NCI-H187 (cell line): ENCODE measurements at regions not wholly inside any gene's neighbourhood (a gene's known extent, or its start where the extent isn't known, plus 50 kb on each side); places are given as distances from the start of the nearest gene placed in this dataset.

ENCODE experiments used
- DNase-seq, 2 experiments: peaks; one replicate each; lab custom pipeline; 2025; lab: John Stamatoyannopoulos, UW

GRCh38 chr3:178152031-178152806, 384.0 kb upstream of the KCNMB2 start:
- no peak for DNase-seq

- no peak for DNase-seq
These were observed 383.2 kb upstream of the KCNMB2 start for GRCh38 chr3:178152988-178153387.

- no peak for DNase-seq
These were observed 380.7 kb upstream of the KCNMB2 start for GRCh38 chr3:178155521-178155920.

DNA sequence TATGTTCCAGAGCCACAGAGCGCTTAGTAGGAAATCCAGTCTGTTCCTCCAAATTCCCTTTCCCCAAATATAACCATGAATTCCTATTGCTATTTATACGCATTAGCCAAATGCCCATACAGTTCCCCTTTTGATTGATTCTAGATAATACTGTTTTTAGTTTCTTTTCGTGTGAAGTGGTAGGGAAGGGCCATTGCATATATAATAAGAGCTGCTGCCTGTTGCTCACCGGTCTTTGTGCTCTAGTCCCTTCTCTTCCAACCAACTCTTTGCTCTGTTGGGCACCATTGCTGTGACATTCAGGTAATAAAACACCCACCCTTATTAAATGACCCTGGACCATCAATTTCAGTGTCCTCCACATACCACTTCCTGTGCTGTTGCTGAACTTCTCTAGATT, 379.9 kb upstream of the KCNMB2 start:
- DNase-seq, result no peak

GRCh38 chr3:178159691-178160220, 376.5 kb upstream of the KCNMB2 start:
- DNase-seq, result no peak

- DNase-seq, result no peak
These were observed 366.8 kb upstream of the KCNMB2 start for GRCh38 chr3:178169421-178169820.

- DNase-seq, result no peak
These were observed 365.3 kb upstream of the KCNMB2 start for GRCh38 chr3:178170698-178171535.

DNA sequence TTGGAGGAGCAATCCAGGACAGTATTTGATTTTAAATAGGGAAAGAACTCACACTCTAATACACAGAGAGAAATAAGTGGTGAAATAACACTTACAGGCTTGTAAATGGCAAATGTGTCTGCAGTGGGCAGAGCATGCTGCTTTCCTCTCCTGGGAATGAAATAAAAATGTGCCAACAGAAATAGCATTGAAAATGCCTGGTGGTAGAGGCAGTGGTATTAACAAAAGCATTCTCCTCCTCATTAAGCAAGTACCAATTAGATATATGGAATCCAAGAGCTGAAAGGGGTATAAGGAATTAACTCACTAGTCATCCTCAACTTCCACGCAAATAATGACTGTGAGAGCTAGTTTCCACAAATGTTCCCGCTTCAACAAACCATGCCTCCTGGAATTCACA, 364.1 kb upstream of the KCNMB2 start:
- DNase-seq, result no peak

GRCh38 chr3:178174201-178174915, 361.9 kb upstream of the KCNMB2 start:
- DNase-seq, result no peak

GRCh38 chr3:178181088-178181487, 355.1 kb upstream of the KCNMB2 start:
- DNase-seq, result no peak

GRCh38 chr3:178181784-178182183, 354.5 kb upstream of the KCNMB2 start:
- no peak for DNase-seq

DNA sequence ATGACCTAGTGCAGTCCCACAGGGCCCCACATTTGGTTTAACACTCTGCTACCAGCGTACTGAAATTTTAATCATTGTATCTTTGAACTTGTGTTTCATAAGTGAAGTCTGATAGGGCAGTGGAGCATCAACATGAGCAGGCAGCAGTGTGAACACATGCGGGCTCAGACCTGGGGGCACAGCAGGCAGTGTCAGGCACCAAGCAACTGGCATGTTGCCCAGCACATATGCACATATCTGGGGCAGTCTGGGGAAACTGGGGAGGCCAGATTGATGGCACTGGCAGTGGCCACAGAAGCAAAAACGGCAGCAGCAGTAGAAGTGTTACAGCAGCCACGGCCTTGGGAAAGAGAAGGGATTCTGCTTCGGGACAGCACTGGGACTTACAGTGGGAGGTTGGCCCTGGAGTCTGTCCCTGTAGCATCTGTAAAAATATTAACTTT, 353.9 kb upstream of the KCNMB2 start:
- DNase-seq, result no peak

DNA sequence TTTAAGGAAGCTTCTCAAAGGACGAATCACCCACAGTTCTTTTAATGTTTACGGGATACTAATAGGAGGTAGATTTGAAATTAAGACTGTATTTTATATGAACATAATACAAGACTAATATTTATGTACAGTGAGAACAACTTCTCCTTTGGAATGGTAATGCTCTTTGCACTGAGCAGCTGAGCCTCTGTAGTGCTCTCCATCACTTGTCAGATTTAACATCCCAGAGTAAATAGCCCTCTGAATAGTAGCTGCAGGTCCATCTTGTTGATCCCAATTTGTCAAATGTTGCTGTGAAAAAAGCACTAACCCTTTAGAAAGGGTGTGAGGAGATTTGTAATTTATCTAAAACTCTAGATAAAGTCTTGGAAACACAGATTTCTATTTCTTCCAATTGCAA, 351.4 kb upstream of the KCNMB2 start:
- DNase-seq, result no peak

DNA sequence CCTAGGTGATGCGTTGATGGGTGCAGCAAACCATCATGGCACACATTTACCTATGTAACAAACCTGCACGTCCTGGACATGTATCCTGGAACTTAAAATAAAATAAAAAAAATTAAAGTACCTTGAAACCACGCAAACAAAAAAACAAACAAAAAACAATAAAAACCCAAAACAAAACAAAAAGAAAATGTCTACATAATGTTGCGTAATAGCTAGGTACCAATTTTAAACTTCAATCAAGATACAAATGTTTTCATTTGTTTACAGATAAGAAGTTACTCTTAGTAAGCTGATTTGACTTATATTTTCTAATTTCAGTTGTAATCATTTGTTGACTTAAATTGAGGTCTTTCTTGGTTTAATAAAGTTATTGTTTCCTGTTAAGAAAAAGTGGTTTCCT, 349.6 kb upstream of the KCNMB2 start:
- DNase-seq, result no peak

DNA sequence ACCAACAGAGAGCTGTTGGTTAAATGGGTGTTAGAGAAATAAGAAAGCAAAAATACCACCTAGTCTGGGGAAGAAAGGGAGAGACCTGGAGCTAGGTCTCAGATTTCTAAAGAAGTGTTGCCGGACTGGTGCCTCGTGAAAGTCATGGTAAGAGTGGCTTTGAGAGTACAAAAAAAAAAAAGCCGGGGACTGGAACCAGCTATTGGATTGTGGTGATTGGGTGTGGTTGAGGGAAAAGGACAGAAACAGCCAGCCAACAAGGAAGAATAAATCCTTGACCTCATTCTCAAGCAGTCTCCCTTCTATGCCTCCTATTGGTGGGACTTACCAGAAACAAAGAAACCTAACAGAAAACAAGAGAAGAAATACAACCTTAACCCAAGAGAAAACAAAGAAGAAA, 346.4 kb upstream of the KCNMB2 start:
- DNase-seq, result no peak

DNA sequence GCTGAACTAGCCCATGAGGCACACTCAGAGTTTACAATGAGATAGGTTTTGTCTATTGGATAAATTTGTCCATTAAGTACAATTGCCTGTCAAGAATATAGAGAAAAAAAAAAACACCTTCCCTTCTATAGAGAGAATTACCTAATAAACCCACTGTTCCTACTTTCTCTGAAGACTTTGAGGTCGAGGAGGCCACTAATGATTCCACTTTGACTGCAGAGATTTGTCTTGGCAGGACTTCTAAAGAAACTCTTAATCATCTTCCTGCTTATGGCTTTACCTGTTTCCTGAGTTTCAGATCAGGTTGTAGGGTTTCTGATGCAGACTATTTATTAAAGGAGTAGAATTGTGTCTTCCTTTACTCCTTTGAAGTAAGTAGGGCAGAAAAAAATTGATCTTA, 342.4 kb upstream of the KCNMB2 start:
- DNase-seq, result no peak

DNA sequence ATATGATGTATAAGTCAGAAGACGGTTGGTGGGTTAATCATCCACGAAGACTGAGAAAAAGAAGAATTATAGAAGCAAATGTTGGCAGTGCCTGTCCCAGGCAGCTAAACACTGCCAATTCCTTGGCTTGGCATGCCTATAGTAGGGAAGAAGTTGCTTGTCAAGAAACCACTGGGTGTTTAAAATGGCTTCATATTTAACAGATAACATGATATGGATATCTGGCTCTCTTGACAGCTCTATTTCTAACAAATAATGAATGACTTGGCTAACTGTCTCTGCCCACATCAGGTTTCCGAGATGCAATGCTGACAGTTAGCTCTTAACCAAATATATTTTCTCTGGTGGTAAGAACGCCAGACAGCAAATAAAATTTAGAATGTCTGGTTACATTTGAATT, 341.7 kb upstream of the KCNMB2 start:
- DNase-seq, result no peak

GRCh38 chr3:178195824-178196223, 340.4 kb upstream of the KCNMB2 start:
- no peak for DNase-seq

GRCh38 chr3:178198329-178198728, 337.9 kb upstream of the KCNMB2 start:
- no peak for DNase-seq

DNA sequence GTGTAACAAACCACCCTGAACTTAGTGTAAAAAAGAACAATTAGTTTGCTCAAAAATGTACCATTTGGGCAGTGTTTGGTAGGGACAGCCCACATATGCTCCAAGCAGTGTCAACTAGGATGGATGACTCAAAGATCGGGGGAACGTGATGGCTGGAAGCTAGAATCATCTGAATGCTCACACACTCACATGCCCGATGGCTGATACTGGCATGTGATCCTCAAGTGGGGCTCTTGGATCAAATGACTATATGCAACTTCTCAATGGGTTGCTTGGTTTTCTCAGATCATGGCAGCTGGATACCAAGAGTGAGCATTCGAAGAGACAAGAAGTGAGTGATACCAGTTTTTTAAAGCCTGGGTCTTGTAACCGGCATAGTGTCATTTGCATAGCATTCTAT, 335.9 kb upstream of the KCNMB2 start:
- DNase-seq, result no peak

GRCh38 chr3:178201714-178202113, 334.5 kb upstream of the KCNMB2 start:
- DNase-seq, result no peak

- no peak for DNase-seq
These were observed 334.0 kb upstream of the KCNMB2 start for GRCh38 chr3:178202194-178202593.
